Hematopoietic multipotent progenitor cell (in vitro differentiated cells): ENCODE measurements at regions not wholly inside any gene's neighbourhood (a gene's known extent, or its start where the extent isn't known, plus 50 kb on each side); places are given as distances from the start of the nearest gene placed in this dataset.
"Not testable (repeated sequence)": the region's sequence is repeated elsewhere in the genome, so short reads cannot be mapped to it uniquely, and the experiment has no call there.

Experiments used
- DNase-seq, 3 donors: peaks; one replicate each; pipeline ENCODE4 v3.0.0-alpha.2; 2011 to 2015; ENCODE audit warnings: low read depth in 2 of 3, low spot score in 2 of 3

- no peak for DNase-seq
Measured at GRCh38 chr19:30289336-30289735, 82.8 kb upstream of the ZNF536 start.

GRCh38 chr19:30290805-30291204, 81.4 kb upstream of the ZNF536 start:
- DNase-seq = not testable (repeated sequence)

- no peak for DNase-seq
Measured at GRCh38 chr19:30293051-30293785, 79.0 kb upstream of the ZNF536 start.

- no peak for DNase-seq
Measured at GRCh38 chr19:30297969-30298368, 74.2 kb upstream of the ZNF536 start.

- DNase-seq = no peak
Measured at GRCh38 chr19:30303131-30303654, 69.0 kb upstream of the ZNF536 start.

- DNase-seq = no peak
Measured at GRCh38 chr19:30304540-30304939, 67.6 kb upstream of the ZNF536 start.

- DNase-seq = no peak
Measured at GRCh38 chr19:30305346-30306060, 66.7 kb upstream of the ZNF536 start.

GRCh38 chr19:30307191-30307974, 64.8 kb upstream of the ZNF536 start:
- no peak for DNase-seq

GRCh38 chr19:30309176-30309575, 63.0 kb upstream of the ZNF536 start:
- no peak for DNase-seq

- DNase-seq = no peak
Measured at GRCh38 chr19:30309905-30310601, 62.1 kb upstream of the ZNF536 start.

- DNase-seq = no peak
Measured at GRCh38 chr19:30310602-30311263, 61.5 kb upstream of the ZNF536 start.

- no peak for DNase-seq
Measured at GRCh38 chr19:30311911-30312310, 60.3 kb upstream of the ZNF536 start.

GRCh38 chr19:30312582-30313352, 59.4 kb upstream of the ZNF536 start:
- no peak for DNase-seq

- no peak for DNase-seq
Measured at GRCh38 chr19:30313353-30313750, 58.8 kb upstream of the ZNF536 start.

GRCh38 chr19:30314056-30314804, 58.0 kb upstream of the ZNF536 start:
- no peak for DNase-seq

- no peak for DNase-seq
Measured at GRCh38 chr19:30314805-30315155, 57.4 kb upstream of the ZNF536 start.

- no peak for DNase-seq
Measured at GRCh38 chr19:30315159-30315558, 57.0 kb upstream of the ZNF536 start.

GRCh38 chr19:30316000-30316491, 56.1 kb upstream of the ZNF536 start:
- DNase-seq = no peak
